Mammary epithelial cell (primary cell): ENCODE measurements at regions not wholly inside any gene's neighbourhood (a gene's known extent, or its start where the extent isn't known, plus 50 kb on each side); places are given as distances from the start of the nearest gene placed in this dataset.

Experiments used
- EZH2 ChIP-seq: IDR thresholded peaks from 2 replicates; pipeline ENCODE4 v1.6.1; 2012; ENCODE audit warnings: low read length, inconsistent platforms, borderline replicate concordance
- TF ChIP-seq, protein P1 (sequence below), 2 donors: IDR thresholded peaks in 1 of 2; conservative IDR thresholded peaks in 1 of 2; 2 replicates each; pipeline ENCODE4 v1.5.1; 2011 to 2012; ENCODE audit warnings: inconsistent platforms in 2 of 2, low read length in 2 of 2, mild to moderate bottlenecking in 2 of 2, control low read depth in 1 of 2, low read depth in 1 of 2; ENCODE audit not compliant: insufficient read depth in 1 of 2; ENCODE audit errors: extremely low read depth in 1 of 2

- TF ChIP-seq, protein P1, sequence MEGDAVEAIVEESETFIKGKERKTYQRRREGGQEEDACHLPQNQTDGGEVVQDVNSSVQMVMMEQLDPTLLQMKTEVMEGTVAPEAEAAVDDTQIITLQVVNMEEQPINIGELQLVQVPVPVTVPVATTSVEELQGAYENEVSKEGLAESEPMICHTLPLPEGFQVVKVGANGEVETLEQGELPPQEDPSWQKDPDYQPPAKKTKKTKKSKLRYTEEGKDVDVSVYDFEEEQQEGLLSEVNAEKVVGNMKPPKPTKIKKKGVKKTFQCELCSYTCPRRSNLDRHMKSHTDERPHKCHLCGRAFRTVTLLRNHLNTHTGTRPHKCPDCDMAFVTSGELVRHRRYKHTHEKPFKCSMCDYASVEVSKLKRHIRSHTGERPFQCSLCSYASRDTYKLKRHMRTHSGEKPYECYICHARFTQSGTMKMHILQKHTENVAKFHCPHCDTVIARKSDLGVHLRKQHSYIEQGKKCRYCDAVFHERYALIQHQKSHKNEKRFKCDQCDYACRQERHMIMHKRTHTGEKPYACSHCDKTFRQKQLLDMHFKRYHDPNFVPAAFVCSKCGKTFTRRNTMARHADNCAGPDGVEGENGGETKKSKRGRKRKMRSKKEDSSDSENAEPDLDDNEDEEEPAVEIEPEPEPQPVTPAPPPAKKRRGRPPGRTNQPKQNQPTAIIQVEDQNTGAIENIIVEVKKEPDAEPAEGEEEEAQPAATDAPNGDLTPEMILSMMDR (conservative IDR thresholded peaks at IDR 0.05 in 1 of 2, IDR thresholded peaks at IDR 0.05 in 1 of 2; ENCODE audit: extremely low read depth in 1 of 2, insufficient read depth in 1 of 2, low read depth in 1 of 2, low read length in 2 of 2), result no peak
- TF ChIP-seq EZH2, result no peak
Measured at GRCh38 chr15:70505411-70505919, 257.9 kb downstream of the UACA start.
